MV-4-11 (cell line): ENCODE measurements at regions not wholly inside any gene's neighbourhood (a gene's known extent, or its start where the extent isn't known, plus 50 kb on each side); places are given as distances from the start of the nearest gene placed in this dataset.

ENCODE experiments used
- DNase-seq: peaks from one replicate; lab custom pipeline; 2025; lab: John Stamatoyannopoulos, UW

DNA sequence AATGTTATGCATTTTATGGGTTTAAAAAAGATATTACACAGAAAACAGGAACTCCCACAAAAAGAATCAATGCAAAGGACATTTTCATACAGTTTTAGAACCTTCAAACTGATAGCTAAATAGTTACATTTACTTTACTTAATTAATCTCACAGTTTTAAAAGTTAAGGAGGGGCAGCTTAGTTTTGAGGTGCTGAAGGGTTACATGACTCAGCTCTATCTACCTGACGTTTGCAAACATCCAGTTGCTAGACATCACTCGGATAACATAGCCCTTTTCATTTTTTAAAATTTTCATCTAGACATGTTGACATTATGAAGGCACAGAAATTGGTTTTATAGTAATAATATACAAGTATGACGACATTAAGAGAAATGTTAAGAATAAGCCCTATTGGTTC lies 53.7 kb upstream of the HSD17B12 start:
- no peak for DNase-seq
